ENCODE measurements at regions not wholly inside any gene's neighbourhood (a gene's known extent, or its start where the extent isn't known, plus 50 kb on each side); places are given as distances from the start of the nearest gene placed in this dataset.

DNA sequence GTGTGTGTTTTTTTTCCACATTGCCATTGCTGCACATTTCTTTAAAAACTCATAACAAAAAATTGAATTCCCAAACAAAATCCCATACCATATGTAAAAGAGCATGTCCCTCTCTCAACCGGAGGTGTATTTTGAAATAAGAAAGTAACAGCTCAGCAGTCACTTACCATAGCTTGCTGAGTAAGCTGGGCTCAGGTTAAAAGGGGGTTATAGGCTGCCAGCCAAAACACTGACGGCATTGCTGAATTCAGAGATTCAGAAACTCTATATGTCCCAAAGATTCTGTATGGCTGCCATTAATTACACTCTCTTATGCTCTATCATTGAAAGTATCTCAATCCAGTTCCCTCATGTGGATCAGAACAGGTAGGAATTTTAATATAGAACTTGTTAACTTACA lies 276.0 kb downstream of the FOXG1 start:
- no peak for DNase-seq

DNA sequence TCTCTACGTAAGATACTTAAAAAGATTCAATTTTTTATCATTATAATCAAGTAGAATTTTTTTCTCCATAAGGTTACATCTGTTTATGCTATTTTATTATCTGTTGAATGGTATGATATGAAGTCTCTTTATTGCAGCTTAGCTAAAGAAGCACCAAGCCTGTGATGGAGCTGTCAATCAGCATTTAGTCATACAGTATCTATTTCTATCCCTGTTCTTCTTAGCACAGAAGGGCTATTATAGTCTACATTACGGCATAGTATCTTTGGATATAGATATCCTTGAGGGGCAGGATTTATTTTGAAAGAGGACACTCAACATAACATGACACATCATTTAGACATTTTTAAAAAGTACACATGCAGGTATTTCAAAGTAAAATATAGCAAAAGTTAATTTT lies 277.1 kb downstream of the FOXG1 start:
- no peak for DNase-seq

DNA sequence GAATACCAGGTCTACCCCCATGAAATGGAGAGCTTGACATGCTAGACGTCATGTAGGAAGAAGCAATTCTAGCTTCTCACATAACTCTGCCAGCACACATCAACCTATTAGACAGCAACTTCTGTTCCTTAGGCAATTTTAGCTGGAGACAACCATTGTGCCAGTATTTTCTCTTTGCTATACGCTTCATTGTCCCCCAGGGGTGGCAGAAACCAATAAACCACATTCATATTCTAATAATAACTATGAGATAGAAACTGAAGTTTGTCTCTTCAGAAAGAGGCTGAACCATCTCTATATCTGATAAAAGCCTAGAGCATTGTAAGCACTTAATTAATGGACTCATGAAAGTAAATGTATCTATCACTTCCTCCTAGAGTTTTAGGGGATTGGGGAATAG lies 278.6 kb downstream of the FOXG1 start:
- DNase-seq, result no peak

DNA sequence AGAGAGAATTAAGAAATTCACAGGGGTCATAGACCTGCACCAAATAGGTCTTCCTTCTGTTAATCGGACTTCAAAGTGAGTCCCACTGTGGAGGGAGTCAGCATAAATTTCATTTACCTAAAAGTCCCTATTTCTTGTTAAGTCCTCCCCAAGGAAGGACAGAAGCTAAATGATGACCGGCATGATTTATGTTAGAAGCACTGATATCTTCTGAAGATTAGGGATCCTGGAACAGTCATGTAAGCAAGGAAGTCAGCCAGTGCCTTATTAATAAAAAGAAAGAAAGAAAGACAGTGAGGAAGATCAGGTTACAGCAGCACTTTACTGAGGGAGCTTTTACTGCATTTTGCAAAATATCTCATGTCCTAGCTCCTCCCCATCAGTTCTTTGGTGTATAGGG lies 287.5 kb downstream of the FOXG1 start:
- DNase-seq, result no peak

DNA sequence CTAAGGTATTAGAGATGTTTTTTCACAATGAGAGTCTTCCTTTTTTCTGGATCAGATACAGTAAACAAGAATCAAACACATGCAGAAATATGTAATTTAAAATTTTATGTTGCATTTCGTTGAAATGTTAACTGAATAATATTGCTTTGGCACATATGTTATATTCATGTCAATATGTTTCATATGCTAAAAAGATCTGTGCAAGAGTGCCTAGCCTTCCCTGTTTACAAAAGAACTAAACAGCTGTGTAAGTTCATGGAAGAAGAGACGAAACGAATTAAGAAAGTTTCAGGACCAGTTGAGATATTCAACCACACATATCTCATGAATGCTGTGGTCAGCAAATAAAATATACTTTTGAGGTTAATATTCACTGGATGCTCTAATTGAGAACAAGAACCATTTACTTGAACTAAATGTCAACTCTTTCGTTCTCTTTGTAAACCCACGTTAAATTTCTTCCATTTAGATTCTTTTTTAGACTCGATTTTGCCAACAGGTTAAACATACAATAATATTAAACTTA lies 289.5 kb downstream of the FOXG1 start:
- no peak for DNase-seq

DNA sequence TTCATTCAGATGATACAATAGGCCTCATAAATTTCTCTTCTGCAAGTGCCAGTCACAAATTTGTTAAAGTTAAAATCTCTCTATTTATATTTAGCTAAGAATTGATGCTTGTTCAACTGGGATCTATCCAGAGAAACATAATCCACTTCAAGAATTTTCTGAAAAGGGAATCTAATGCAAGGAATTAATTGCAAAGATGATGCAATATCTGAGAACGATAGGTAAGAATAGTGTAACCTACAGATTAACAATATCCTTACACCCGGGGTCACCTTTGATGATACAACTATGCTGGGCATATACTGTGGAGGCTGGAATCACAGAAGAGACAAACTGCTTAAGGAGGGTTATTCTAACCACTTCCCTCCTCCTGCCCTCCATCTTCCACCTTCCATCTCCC lies 295.1 kb downstream of the FOXG1 start:
- no peak for DNase-seq

DNA sequence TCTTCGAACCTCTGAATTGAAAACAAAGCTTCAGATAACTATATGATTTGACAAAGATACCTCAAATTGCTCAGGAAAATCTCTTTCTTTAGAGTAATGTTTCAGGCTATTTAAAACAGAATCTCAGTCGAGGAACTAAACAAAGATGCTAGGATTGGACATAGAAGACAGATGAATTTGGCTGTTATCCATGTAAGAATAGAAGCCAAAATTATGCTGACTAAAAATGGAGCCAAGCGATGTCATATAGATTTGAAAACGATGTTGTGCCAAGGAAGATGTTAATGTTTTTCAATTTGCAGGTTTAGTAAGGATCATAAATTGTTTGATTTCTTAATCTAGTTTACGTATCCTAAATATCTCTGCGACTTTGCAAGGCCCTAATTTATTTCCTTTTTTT lies 295.9 kb downstream of the FOXG1 start:
- peak; percentile 8 for DNase-seq

DNA sequence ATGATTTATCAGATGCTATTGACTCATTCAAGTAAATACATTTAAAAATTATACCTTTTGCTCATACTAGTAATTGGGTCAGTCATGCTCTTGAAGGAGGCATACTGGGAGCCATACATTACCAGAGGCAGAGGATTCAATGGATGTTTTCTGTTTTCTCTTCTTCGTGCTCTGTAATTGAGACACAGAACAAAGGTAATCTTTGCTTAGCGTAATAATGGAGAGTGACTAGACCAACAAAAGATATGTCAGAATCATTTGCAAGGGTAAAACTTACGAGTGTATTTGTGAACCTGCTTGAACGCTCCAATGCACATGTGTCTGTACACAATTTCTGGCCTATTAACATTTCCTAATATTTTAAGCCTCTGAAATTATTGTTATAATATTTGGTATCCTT lies 296.4 kb downstream of the FOXG1 start:
- peak; percentile 56 for DNase-seq

DNA sequence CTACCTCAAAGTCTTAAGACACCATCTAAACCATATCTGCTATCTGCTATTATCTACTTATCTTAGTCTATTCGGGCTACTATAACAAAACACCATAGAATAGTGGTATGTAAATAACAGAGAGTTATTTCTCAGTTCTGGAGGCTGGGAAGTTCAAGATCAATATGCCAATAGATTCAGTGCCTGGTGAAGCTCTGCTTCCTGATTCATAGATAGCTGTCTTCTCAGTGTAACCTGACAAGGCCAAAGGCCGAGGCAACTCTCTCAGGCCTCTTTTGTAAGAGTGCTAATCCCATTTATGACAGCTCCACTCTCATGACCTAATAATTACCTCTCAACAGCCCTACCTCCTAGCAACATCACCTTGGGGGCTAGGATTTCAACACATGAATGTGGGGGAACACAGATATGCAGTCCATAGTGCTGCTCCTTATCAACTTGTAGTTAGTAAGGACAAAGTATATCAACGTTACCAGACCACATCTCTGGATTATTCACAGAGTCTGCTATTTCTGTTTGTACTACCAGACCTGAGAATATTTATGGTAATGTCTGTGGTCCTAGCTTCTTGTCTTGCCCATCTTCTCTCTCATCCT lies 297.8 kb downstream of the FOXG1 start:
- no peak for DNase-seq

DNA sequence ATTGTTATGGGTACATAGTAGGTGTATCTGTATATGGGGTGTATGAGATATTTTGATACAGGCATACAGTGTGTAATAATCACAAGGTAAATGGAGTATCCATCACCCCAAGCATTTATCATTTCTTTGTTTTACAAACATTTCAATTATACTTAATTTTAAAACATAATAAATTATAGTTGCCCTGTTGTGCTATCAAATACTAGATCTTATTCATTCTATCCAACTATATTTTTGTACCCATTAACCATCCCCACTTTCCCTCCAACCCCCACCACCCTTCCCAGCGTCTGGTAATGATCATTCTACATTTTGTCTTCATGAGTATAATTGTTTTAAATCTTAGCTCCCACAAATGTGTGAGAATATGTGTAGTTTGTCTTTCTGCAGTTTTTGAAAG lies 302.6 kb downstream of the FOXG1 start:
- no peak for DNase-seq

DNA sequence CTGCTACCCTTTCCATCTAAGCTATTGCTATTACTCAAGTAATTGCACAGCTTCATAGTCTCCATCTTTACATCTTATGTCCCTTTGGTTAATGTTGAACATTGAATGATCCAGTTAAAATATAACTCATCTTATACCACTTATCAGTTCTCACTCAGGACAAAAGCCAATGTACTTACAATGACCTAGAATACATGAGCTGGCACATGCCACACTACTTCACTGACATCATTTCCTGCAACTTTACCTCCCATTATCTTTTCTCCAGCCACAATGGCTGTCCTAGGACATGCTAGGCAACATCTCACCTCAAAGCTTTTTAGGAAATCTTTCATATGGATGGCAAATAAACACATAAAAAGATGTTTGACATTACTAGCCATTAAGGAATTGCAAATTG lies 309.2 kb downstream of the FOXG1 start:
- DNase-seq, result no peak

DNA sequence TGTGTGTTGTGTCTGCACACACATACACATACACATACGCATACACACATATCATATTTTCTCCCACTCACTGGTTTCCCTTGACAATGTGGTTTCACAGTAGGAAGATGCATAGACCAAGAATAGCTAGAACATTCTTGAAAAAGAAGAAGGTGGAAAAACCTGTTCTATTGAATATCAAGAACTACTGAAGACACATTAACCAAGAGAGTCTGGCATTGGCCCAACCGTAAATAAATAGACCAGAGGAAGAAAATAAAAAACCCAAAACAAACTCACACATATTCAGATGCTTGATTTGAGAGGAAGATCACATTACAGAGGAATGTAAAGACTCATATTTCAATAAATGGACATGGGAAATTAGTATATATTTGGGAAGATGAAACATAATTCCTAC lies 311.3 kb downstream of the FOXG1 start:
- no peak for DNase-seq

DNA sequence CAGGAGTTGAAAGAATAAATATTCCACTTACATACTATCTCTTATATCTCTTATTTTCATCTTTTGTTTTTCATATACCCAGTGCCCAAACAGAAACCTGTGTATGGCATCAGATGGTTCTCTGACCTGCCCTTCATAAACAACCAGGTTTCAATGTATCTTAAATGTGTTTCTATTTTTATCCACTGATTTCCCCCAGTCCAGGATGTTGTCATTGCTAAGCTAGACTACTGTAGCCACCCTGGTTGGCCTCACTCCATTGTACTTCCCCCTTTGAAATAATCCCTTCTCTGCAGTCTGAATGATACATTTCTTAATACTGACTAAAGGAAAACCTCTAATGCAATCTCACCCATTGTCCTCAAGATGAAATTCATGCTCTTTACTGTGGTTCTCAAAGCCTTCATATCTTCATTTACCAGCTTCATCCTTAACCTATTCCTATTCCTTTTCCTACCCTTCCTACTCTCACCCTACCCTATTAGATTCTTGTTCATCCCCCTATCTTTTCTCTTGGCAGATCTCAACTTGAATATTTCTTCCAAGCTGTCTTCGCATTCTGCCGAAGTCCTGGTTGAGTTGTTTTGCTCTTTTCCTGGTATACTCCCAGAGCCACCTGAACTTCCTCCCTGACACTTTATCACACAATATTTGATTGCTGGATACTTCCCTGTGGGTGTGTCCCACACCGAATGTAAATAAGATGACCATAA lies 312.4 kb downstream of the FOXG1 start:
- DNase-seq, result no peak

DNA sequence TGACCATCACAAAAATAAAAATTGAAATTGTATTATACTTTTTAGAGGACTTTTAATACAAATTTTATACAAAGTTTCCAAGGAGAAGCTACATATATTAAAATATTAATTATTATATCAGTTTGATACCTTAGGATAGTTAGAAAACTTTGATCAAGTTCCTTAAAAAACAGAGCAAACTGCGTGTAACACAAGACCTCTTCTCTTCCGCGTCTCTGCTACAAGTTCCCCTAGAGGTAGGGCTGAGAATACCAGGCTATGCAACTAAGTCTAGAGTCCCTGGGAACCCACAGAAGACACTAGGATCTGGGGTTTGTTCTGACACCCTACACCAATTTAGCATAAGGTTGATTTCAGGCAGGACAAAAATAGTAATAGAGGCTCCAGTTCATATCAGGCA lies 319.0 kb downstream of the FOXG1 start:
- DNase-seq, result no peak

DNA sequence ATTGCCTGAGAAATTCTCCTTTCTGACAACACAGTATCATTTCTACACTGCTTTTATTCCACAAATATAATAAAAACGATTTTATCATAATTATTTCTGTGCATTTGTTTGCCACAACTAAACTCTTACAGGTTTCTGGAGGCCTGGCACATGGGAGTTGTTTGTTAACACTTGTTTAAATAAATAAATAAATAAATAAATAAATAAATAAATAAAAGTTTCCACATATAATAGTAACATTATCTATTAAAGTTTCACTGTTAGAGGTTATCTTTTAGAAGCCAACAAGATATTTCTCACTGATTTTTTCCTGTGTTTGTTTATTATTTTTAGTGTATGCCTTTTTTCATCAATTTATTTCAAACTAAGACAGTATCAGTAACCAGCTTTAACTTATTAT lies 323.3 kb downstream of the FOXG1 start:
- DNase-seq, result no peak

DNA sequence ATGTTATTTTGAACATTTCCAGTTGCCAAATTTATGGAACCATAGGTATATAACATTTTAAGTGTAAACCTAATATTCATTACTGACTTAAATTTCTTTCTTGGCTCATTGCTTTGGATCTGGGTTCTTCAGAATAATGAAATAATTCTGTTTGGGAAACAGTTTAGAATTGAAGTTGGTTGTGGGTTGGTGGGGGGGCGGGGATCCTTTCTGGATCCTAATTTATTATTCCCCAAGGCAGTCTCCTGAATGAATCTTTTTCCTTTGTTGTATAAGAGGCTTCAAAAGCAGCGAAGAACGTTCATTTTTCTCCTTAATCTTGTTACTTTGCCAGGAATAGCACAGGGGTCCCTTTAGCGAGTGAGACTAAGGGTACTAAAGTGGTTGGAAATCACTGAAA lies 325.5 kb downstream of the FOXG1 start:
- DNase-seq, result no peak

DNA sequence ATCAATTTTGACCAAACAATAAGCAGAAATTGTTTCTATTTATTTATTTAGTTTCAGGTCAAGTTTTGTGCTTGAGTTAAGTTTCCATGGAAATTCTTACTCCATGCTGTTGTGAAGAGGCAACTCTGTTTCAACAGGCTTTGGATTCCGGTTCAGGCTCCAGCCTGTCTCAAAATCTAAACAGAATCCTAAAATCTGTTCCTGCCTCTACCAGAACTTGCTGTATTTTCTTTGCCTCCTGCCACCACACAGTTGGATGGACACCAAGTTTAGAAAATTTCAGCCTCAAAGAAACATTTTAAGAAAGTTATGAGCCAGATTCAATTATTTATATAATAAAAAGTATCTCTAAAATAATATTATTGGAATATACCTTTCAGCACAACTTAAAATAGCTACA lies 330.9 kb downstream of the FOXG1 start:
- DNase-seq, result no peak

DNA sequence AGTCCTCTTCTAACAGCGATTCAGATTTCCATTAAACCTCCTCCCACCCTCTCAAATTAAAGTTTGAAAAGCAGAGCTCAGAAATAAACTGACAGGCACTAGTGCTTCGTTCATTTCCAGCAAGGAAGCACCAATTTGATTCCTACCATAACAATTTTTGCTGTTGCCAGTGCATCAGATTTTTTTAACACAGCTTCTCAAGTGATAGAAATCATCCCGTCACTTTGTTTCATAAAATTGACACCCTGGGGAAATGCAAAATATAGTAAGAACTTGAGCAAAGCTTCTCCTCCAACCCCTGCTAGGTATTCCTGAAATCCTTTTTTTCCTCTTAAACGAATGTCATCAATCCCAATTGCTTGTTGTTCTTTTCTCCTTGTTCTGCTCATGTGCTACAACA lies 332.1 kb downstream of the FOXG1 start:
- DNase-seq, result peak; percentile 28

DNA sequence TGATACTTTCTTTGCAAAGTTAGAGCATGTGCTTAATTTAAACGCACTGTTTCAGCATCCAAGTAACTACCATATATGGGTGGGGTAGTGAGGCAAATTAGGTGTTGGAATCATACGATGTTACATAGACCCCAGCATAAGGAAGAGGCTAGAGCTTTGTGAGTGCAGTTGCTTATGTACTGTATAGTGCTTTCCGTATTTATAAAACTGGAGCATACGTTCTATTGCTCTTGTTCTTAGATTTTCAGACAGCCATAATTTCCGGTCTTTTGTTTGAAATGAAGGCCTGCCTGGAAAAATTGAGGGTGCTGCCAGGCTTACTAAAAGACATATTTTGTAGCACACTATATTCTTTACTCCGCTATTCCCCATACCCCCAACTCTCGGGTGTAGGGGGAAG lies 335.7 kb downstream of the FOXG1 start:
- no peak for DNase-seq

DNA sequence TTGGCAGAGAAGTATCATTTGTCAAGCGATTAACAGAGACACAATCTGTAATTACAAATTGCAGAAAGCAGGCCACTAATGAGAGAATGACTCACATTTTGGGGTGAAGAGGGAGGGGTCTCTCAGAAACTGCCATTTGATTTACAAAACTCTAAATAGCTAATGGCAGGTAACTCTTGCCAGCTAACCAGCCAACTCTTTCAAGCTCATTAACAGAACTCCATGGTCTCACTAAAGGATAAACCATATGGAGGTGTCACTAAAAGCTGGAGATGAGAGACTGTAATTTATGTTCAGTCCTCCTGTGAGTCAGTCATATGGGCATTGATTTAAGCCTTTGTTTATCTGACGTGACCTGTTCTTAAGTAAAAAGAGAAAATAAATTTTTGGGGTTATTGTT lies 336.4 kb downstream of the FOXG1 start:
- peak; percentile 24 for DNase-seq

DNA sequence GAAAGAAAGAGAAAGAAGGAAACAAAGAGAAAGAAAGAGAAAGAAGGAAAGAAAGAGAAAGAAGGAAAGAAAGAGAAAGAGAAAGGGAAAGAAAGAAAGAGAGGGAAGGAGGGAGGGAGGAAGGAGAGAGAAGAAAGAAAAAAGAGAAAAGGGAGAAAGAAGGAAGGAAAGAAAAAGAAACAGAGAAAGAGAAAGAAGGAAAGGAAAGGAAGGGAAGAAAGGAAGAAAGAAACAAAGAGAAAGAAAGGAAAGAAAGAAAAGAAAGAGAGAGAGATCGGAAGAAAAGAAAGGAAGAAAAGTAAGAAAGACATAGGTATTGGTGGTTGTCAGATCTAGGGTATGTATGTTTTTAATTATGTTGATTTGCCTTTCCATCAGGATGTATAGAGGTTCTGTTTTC lies 342.3 kb downstream of the FOXG1 start:
- no peak for DNase-seq

DNA sequence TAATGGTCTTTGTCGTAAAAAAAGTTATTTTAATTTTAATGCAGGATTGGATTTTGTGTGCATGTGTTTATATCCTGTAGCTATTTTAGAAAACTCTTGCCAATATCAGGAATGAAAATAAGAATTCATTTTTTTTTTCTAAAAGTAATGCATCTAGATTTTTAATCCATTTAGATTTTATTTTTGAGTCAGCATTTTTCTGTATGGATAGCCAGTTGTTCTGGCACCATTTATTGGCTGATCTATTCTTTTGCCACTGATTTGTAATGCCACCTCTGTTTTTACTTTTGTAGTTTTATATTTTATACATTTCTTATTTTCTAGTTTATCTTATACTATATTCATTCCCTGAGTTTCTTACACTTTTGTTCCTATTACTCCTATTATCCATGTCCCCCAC lies 343.0 kb downstream of the FOXG1 start:
- DNase-seq, result no peak

DNA sequence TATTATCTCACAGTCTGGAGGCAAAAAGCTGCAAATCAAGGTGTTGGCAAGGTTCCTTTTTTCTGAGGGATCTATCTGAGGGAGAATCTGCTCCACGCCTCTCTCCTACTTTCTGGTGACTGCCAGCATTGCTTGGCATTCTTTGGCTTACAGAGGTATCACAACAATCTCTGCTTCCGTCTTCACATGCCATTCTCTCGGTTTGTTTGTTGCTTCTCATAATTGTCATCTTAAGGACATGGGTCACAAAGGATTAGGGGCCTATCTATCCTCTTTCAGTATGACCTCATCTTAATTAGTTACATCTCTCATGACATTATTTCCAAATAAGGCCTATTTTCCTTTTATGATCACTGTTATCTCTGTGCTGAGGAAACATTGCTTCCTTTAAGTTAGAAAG lies 345.0 kb downstream of the FOXG1 start:
- no peak for DNase-seq

DNA sequence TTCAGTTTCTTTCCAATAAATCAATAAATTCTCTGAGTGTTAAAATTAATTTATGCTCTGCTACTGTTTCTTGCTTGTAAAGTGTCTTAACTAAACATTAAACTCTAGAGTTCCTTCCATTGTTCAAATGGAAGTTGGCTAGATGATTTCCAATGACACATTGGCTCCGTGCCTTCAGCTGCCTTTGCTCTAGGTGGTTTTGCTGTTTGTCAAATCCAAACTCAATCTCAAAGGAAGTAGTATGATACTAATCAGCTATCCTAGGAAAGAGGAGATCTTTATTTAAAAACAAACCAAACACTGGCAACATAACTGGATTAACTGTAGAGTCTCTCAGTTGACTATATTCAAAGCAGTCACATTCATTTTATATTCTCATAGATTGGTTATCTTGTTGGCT lies 356.4 kb downstream of the FOXG1 start:
- DNase-seq, result no peak

DNA sequence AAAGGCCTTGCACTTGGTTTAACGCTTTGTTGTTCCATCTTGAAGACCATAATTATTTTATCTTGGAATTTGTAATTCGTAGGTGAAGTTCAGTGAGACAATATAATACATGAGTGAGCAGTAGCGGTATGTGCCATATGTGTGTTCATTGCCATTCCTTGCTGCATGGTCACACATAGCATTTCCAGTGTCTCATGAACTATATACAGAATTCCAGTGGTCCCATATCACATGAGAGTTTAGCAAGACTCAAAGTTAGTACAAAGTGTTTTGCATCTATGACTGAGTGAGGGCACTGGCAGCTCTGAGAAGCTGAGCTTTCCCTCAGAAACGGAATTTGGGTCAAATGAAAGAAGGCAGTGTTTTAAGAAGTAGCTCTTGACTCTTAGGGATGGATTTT lies 359.8 kb downstream of the FOXG1 start:
- no peak for DNase-seq

Measured in retina (tissue), 1 donor.